Endothelial cell (in vitro differentiated cells): ENCODE measurements at regions not wholly inside any gene's neighbourhood (a gene's known extent, or its start where the extent isn't known, plus 50 kb on each side); places are given as distances from the start of the nearest gene placed in this dataset.

Experiments used
- DNase-seq: peaks from one replicate; pipeline ENCODE4 v3.0.0; 2021; ENCODE audit warnings: low spot score
- H3K27ac Mint-ChIP-seq: one replicate; pipeline ENCODE4 v1.8.0; 2021; ENCODE audit warnings: mixed read lengths, inconsistent platforms; ENCODE audit not compliant: unreplicated experiment
- H3K27me3 Mint-ChIP-seq: one replicate; pipeline ENCODE4 v1.8.0; 2021; ENCODE audit warnings: mild to moderate bottlenecking, moderate library complexity, mixed read lengths, inconsistent platforms; ENCODE audit not compliant: unreplicated experiment
- H3K36me3 Mint-ChIP-seq: one replicate; pipeline ENCODE4 v1.8.0; 2021; ENCODE audit warnings: mild to moderate bottlenecking, low read depth, mixed read lengths, inconsistent platforms; ENCODE audit not compliant: unreplicated experiment
- H3K4me1 Mint-ChIP-seq: one replicate; pipeline ENCODE4 v1.8.0; 2021; ENCODE audit warnings: mild to moderate bottlenecking, mixed read lengths, inconsistent platforms; ENCODE audit not compliant: unreplicated experiment
- H3K4me3 Mint-ChIP-seq: one replicate; pipeline ENCODE4 v1.8.0; 2021; ENCODE audit warnings: mild to moderate bottlenecking, mixed read lengths, inconsistent platforms; ENCODE audit not compliant: unreplicated experiment
- H3K9me3 Mint-ChIP-seq: one replicate; pipeline ENCODE4 v1.8.0; 2021; ENCODE audit warnings: mixed read lengths, inconsistent platforms; ENCODE audit not compliant: unreplicated experiment
- CTCF ChIP-seq: fragments of 200-600 bp; sonication (generic); IDR thresholded peaks from one replicate; pipeline ENCODE4 v1.5.0; 2021; ENCODE audit warnings: antibody characterized with exemption; ENCODE audit not compliant: unreplicated experiment

GRCh38 chr6:81640891-81641290, 111.6 kb downstream of the TENT5A start:
- no peak for DNase-seq
- no peaks in the 10 kb centered on the region for H3K27me3 Mint-ChIP-seq
- no peaks in the 10 kb centered on the region for H3K36me3 Mint-ChIP-seq
- H3K27ac Mint-ChIP-seq: no peak overlapping the region
- no peak for TF ChIP-seq CTCF
- peaks cover 4% of the 10 kb centered on the region for H3K4me1 Mint-ChIP-seq
- H3K9me3 Mint-ChIP-seq: no peaks in the 10 kb centered on the region
- no peak overlapping the region for H3K4me3 Mint-ChIP-seq

- Mint-ChIP-seq H3K36me3 (no peaks in the 10 kb centered on the region), H3K27ac (no peak overlapping the region), H3K9me3 (no peaks in the 10 kb centered on the region), H3K4me1 (peaks cover 4% of the 10 kb centered on the region), H3K27me3 (no peaks in the 10 kb centered on the region), H3K4me3 (no peak overlapping the region)
- no peak for DNase-seq
- TF ChIP-seq CTCF: no peak
Measured at GRCh38 chr6:81640126-81640525, 112.4 kb downstream of the TENT5A start.

- Mint-ChIP-seq H3K4me3 (no peak overlapping the region), H3K9me3 (no peaks in the 10 kb centered on the region), H3K4me1 (peaks cover 4% of the 10 kb centered on the region), H3K27ac (no peak overlapping the region), H3K27me3 (no peaks in the 10 kb centered on the region), H3K36me3 (no peaks in the 10 kb centered on the region)
- DNase-seq: no peak
- no peak for TF ChIP-seq CTCF
Measured at GRCh38 chr6:81638366-81638765, 114.1 kb downstream of the TENT5A start.

- H3K36me3 Mint-ChIP-seq: no peaks in the 10 kb centered on the region
- H3K4me1 Mint-ChIP-seq: peaks cover 4% of the 10 kb centered on the region
- no peaks in the 10 kb centered on the region for H3K27me3 Mint-ChIP-seq
- H3K9me3 Mint-ChIP-seq: no peaks in the 10 kb centered on the region
- no peak for DNase-seq
- H3K27ac Mint-ChIP-seq: no peak overlapping the region
- no peak for TF ChIP-seq CTCF
- no peak overlapping the region for H3K4me3 Mint-ChIP-seq
Measured at GRCh38 chr6:81636930-81637568, 115.4 kb downstream of the TENT5A start.

- Mint-ChIP-seq H3K36me3 (no peaks in the 10 kb centered on the region), H3K27ac (no peak overlapping the region), H3K4me1 (peaks cover 4% of the 10 kb centered on the region), H3K9me3 (no peaks in the 10 kb centered on the region), H3K27me3 (peaks cover 1% of the 10 kb centered on the region), H3K4me3 (no peak overlapping the region)
- no peak for DNase-seq
- TF ChIP-seq CTCF: no peak
Measured at GRCh38 chr6:81634155-81634880, 118.2 kb downstream of the TENT5A start.
